Heart left ventricle (tissue), 16 donors: ENCODE measurements at regions not wholly inside any gene's neighbourhood (a gene's known extent, or its start where the extent isn't known, plus 50 kb on each side); places are given as distances from the start of the nearest gene placed in this dataset.

Source experiments
- ATAC-seq, 4 donors: fragments of 200-7000 bp; cut with Tn5 transposase; one replicate each; pipeline ENCODE4 v1.9.1; 2020 to 2022; ENCODE audit warnings: moderate library complexity in 4 of 4, mild to moderate bottlenecking in 3 of 4, moderate number of reproducible peaks in 1 of 4
- DNase-seq, 5 donors: peaks; one replicate each; pipeline ENCODE4 v3.0.0-alpha.2; 2020
- H3K27ac ChIP-seq, 12 donors: fragments of 200-600 bp; sonication (generic) in 4 of 12; one replicate each; pipeline versions ENCODE4 v1.5.0 to v1.8.0; 2016 to 2022; ENCODE audit warnings: mild to moderate bottlenecking in 2 of 12
- H3K27me3 ChIP-seq, 9 donors: fragments of 200-600 bp; sonication (generic) in 2 of 9; one replicate each; pipeline versions ENCODE4 v1.5.1 to v1.8.0; 2016 to 2022; ENCODE audit warnings: mild to moderate bottlenecking in 3 of 9
- H3K36me3 ChIP-seq, 9 donors: fragments of 200-600 bp; sonication (generic) in 2 of 9; one replicate each; pipeline versions ENCODE4 v1.5.0 to v1.8.0; 2018 to 2022; ENCODE audit warnings: mild to moderate bottlenecking in 2 of 9
- H3K4me1 ChIP-seq, 12 donors: fragments of 200-600 bp; sonication (generic) in 4 of 12; one replicate each; pipeline versions ENCODE4 v1.5.0 to v1.8.0; 2016 to 2022; ENCODE audit warnings: mild to moderate bottlenecking in 3 of 12
- H3K4me3 ChIP-seq, 12 donors: fragments of 200-600 bp; sonication (generic) in 4 of 12; one replicate each; pipeline versions ENCODE4 v1.5.0 to v1.8.0; 2017 to 2022; ENCODE audit warnings: mild to moderate bottlenecking in 9 of 12, moderate library complexity in 4 of 12
- H3K9me3 ChIP-seq, 12 donors: fragments of 200-600 bp; sonication (generic) in 4 of 12; one replicate each; pipeline versions ENCODE4 v1.5.0 to v1.8.0; 2016 to 2022; ENCODE audit warnings: mild to moderate bottlenecking in 1 of 12
- POLR2A ChIP-seq, 2 donors: fragments of 450-650 bp; IDR thresholded peaks; one replicate each; pipeline ENCODE4 v1.6.1; 2017; ENCODE audit warnings: antibody characterized with exemption in 2 of 2, mild to moderate bottlenecking in 2 of 2, moderate library complexity in 2 of 2
- WGBS, 4 donors: extraction: QIAGEN DNeasy Blood & Tissue Kit in 2 of 4; methylation state at CpG; one replicate each; pipeline versions ENCODE4 v1.1.5 to v1.1.7; 2013 to 2018; 5-methylcytosine and 5-hydroxymethylcytosine counted together
- intact Hi-C, 10 donors: fragments of 100-400 bp; cut with DNase I; formaldehyde crosslinking; loops; one replicate each; pipeline versions ENCODE4 v1.11.1 to v1.14.2; 2022
- TF ChIP-seq, protein P1 (sequence below), 12 donors: fragments of 200-600 bp; sonication (generic) in 4 of 12; IDR thresholded peaks; one replicate each; pipeline versions ENCODE4 v1.5.0 to v1.8.0; 2018 to 2022; ENCODE audit warnings: antibody characterized with exemption in 12 of 12, mild to moderate bottlenecking in 5 of 12
- donor health status: ischemic (EF 13 %, LVEDD 7.1; RV severe dilation, severe dysfunction).
- donor health status: healthy with polysubstance abuse.
- donor health status: DM: no; HTN: yes; CAD: no.
- donor health status: DM: no; HTN: no; CAD: no.
- donor health status: ischemic (EF 25% LVEDD 6.9; RV normal size, moderate dysfunction).
- donor health status: ischemic (EF 25% LVEDD 5.7; RV mildly dilated, moderate dysfunction).
- donor health status: healthy.
- donor health status: DM: yes; HTN: yes; CAD: no.
- donor health status: ischemic (EF 35%, LVEDD 5.7; RV mildly dilated, moderate dysfunction).
- donor health status: nonischemic (EF 11% LVEDD 7.7; RV severe dilation, severe dysfunction).
- donor health status: DM: yes; HTN: yes; CAD: no.
- donor health status: PGD.
- donor health status: ischemic (EF 29% LVEDD 5.4; RV normal size, mild dysfunction).
- donor health status: nonischemic (EF 23%, LVEDD 6.1; RV moderate dilation, normal function).

DNA sequence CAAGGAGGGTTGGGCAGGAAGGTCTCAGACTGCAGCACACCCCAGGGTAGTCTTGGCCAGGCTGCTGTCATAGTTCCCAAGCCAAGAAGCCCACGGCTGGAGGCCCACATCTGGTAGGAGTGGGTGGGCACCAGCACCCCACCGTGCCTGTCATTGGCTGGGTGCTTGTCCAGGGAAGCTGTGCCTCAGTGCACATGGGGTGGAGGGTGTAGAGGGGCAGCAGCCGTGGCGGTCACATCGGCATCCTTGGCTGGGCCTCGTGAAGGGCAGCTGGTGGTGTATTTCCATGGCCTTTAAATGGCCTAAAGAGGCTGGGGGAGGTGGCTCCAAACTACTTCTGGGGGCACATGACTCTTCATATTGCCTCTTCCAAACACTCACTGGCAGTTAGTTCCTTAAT, 119.6 kb upstream of the USP24 start:
- intact Hi-C loops = loop anchor here in 6 of 10 donors (5.0 kb wide), 2 partner anchors 47 to 192 kb away; no protein-coding TSS in a partner anchor
- no peak overlapping the region for H3K4me3 ChIP-seq
- H3K36me3 ChIP-seq = no peaks in the 10 kb centered on the region
- no peak overlapping the region for H3K27ac ChIP-seq
- peaks cover 0 to 7% (median 0%) of the 10 kb centered on the region in 12 donors for H3K9me3 ChIP-seq
- no peak for ATAC-seq
- H3K4me1 ChIP-seq = peaks cover 0 to 6% (median 0%) of the 10 kb centered on the region in 12 donors
- DNase-seq = no peak
- WGBS, 4 donors = 91 to 100% (median 96%) methylated on average over 5 to 6 of the region's 6 CpGs
- no peaks in the 10 kb centered on the region for H3K27me3 ChIP-seq
- TF ChIP-seq POLR2A (IDR thresholded peaks at IDR 0.05) = no peak
- TF ChIP-seq, protein P1, sequence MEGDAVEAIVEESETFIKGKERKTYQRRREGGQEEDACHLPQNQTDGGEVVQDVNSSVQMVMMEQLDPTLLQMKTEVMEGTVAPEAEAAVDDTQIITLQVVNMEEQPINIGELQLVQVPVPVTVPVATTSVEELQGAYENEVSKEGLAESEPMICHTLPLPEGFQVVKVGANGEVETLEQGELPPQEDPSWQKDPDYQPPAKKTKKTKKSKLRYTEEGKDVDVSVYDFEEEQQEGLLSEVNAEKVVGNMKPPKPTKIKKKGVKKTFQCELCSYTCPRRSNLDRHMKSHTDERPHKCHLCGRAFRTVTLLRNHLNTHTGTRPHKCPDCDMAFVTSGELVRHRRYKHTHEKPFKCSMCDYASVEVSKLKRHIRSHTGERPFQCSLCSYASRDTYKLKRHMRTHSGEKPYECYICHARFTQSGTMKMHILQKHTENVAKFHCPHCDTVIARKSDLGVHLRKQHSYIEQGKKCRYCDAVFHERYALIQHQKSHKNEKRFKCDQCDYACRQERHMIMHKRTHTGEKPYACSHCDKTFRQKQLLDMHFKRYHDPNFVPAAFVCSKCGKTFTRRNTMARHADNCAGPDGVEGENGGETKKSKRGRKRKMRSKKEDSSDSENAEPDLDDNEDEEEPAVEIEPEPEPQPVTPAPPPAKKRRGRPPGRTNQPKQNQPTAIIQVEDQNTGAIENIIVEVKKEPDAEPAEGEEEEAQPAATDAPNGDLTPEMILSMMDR (IDR thresholded peaks at IDR 0.05) = no peak

DNA sequence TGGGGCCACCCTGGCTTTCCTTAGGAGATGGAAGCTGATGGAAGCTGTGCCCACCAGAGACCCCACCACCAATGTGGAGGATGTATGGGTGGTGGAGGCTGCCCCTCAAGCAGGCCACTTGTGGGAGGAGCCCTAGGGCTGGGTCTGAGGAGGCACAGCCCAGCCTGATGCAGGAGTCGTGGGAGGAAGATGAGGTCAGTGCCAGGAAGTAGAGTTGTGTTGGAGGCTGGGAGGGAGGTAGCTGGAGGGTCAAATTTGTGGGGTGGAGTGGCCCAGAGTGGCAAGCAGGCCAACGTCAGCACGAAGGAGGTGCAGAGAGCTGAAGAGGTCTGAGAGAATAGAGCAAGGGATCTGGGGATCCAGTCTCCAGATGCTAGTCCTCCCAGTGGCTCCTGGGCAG, 119.0 kb upstream of the USP24 start:
- Histone ChIP-seq H3K27me3 (no peaks in the 10 kb centered on the region), H3K9me3 (peaks cover 0 to 3% (median 0%) of the 10 kb centered on the region in 12 donors), H3K4me1 (peaks cover 0 to 9% (median 0%) of the 10 kb centered on the region in 12 donors), H3K36me3 (no peaks in the 10 kb centered on the region), H3K4me3 (no peak overlapping the region), H3K27ac (no peak overlapping the region)
- intact Hi-C loops = loop anchor here in 2 of 10 donors (5.0 kb wide), 2 partner anchors 47 to 192 kb away; no protein-coding TSS in a partner anchor
- 49 to 66% (median 55%) methylated on average over 3 of the region's 3 CpGs for WGBS, 4 donors
- ATAC-seq (peak in 1 of 4 donors; percentile 44), DNase-seq (no peak)
- TF ChIP-seq, protein P1 (IDR thresholded peaks at IDR 0.05) = no peak
- TF ChIP-seq POLR2A (IDR thresholded peaks at IDR 0.05) = no peak

DNA sequence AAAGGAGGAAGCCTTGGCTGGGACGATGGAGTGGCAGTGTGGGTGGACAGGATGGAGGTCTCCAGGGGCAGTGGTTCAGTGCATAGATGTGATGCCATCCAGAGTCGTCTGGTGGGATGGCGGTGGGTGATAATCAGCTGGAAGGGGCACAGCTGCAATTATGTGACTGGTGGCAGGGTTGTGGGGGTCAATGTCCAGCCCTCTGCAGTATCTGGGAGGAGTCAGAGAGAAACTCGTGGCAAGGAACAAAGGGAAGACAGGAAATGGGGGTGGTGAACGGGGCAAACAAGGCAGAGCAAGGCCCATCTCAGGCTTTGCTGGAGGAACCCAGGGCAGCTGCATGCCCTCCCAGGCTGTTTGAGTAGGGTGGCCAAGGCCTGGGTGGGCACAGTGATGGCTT, 118.3 kb upstream of the USP24 start:
- H3K4me1 ChIP-seq = peaks cover 0 to 16% (median 3%) of the 10 kb centered on the region in 12 donors
- H3K36me3 ChIP-seq = no peaks in the 10 kb centered on the region
- intact Hi-C loops = loop anchor here in 2 of 10 donors (5.0 kb wide), 2 partner anchors 46 to 191 kb away; no protein-coding TSS in a partner anchor
- H3K4me3 ChIP-seq = no peak overlapping the region
- TF ChIP-seq, protein P1 (IDR thresholded peaks at IDR 0.05) = no peak
- TF ChIP-seq POLR2A (IDR thresholded peaks at IDR 0.05) = no peak
- WGBS, 4 donors = 72 to 86% (median 76%) methylated on average over 5 of the region's 5 CpGs
- no peaks in the 10 kb centered on the region for H3K27me3 ChIP-seq
- DNase-seq = no peak
- H3K27ac ChIP-seq = peak overlapping the region in 1 of 12 donors; percentile 34
- H3K9me3 ChIP-seq = no peaks in the 10 kb centered on the region
- no peak for ATAC-seq

DNA sequence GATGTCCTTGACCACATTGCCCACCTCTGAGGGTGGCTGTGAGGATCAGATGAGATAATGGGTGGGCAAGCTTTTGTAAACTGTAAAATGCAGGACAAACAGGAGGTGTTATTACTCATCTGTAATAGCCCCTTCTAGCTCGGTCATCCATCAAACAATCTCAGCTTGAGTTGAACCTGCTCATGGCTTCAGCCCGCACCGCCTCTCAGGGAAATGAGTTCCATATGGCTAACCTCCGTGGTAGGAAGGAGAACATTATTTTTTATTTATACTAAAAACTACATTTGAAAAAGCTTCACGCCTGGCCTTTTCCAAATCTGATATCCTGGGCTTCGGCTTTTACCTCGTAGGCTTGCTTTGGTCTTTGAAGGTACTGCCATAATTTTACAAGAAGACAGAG, 116.2 kb upstream of the USP24 start:
- ATAC-seq = no peak
- no peak for DNase-seq
- TF ChIP-seq, protein P1 (IDR thresholded peaks at IDR 0.05) = no peak
- TF ChIP-seq POLR2A (IDR thresholded peaks at IDR 0.05) = no peak
- no peak overlapping the region for H3K4me3 ChIP-seq
- no peaks in the 10 kb centered on the region for H3K9me3 ChIP-seq
- H3K27me3 ChIP-seq = no peaks in the 10 kb centered on the region
- peaks cover 0 to 17% (median 4%) of the 10 kb centered on the region in 12 donors for H3K4me1 ChIP-seq
- no peak overlapping the region for H3K27ac ChIP-seq
- 93 to 95% (median 94%) methylated on average over 7 of the region's 7 CpGs for WGBS, 4 donors
- H3K36me3 ChIP-seq = no peaks in the 10 kb centered on the region
- intact Hi-C loops = loop anchor here in 2 of 10 donors (5.0 kb wide), 2 partner anchors 44 to 189 kb away; no protein-coding TSS in a partner anchor
